Neuron (in vitro differentiated cells): ENCODE measurements at regions not wholly inside any gene's neighbourhood (a gene's known extent, or its start where the extent isn't known, plus 50 kb on each side); places are given as distances from the start of the nearest gene placed in this dataset.

Source experiments
- H2AFZ ChIP-seq: one replicate; pipeline ENCODE4 v1.6.1; 2013; ENCODE audit warnings: low read depth, mild to moderate bottlenecking, inconsistent platforms, low read length, moderate library complexity
- H3K27me3 ChIP-seq: one replicate; pipeline ENCODE4 v1.6.1; 2013; ENCODE audit warnings: low read length; ENCODE audit not compliant: insufficient read depth
- H3K36me3 ChIP-seq: one replicate; pipeline ENCODE4 v1.6.1; 2013; ENCODE audit warnings: low read length; ENCODE audit not compliant: insufficient read depth
- H3K4me1 ChIP-seq: one replicate; pipeline ENCODE4 v1.6.1; 2013; ENCODE audit warnings: low read length; ENCODE audit not compliant: insufficient read depth
- H3K4me3 ChIP-seq: 2 replicates; pipeline ENCODE4 v1.5.1; 2013; ENCODE audit warnings: mild to moderate bottlenecking, low read length, moderate library complexity
- H3K9me3 ChIP-seq: one replicate; pipeline ENCODE4 v1.6.1; 2013; ENCODE audit warnings: low read length

DNA sequence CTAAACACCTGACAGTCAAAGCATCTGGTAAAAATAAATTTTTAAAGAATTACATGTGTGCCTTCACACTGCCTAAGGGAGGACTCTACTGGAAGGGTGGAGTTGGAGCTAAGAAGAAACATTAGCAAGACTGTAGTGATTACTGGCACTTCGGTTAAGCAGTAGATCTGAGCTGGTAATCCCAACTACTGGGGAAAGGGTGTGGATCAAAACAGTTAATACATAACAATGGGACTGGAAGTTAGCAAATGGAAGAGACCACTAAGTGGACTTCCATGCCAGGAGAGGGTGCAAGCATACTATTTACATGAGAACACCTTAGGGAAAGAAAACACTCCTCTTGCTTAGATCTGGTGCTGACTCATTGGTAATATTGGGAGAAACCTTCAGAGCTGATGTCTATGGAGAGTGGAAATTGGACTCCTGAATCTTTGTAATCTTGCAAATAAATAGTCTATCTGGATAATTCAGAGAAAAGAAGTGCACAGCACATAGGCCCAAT, 519.6 kb upstream of the LINC00305 start:
- Histone ChIP-seq H3K9me3 (no peaks in the 10 kb centered on the region), H3K4me1 (no peaks in the 10 kb centered on the region), H3K4me3 (no peak overlapping the region), H3K36me3 (no peaks in the 10 kb centered on the region), H3K27me3 (no peaks in the 10 kb centered on the region), H2AFZ (no peak overlapping the region)

DNA sequence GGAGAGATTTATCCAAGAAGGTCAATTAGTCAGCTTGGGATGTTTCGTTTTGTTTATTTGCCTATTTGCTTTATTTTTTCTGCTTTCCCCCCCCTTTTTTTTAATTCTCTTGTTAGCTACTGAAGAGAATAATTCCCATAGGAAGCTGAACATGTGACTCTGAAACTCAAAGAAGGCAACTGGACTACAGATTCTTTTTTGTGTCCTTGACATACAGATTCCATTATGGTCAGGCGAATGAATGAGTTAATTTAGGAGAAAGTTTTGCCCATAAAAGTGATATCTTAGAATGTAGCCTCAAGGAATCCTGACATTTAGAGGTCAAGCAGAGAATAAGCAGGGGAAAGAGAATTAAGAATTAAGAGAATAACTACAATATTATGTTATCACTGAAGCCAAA, 514.2 kb upstream of the LINC00305 start:
- Histone ChIP-seq H3K4me1 (no peaks in the 10 kb centered on the region), H3K9me3 (no peaks in the 10 kb centered on the region), H3K27me3 (no peaks in the 10 kb centered on the region), H2AFZ (no peak overlapping the region), H3K4me3 (no peak overlapping the region), H3K36me3 (no peaks in the 10 kb centered on the region)

DNA sequence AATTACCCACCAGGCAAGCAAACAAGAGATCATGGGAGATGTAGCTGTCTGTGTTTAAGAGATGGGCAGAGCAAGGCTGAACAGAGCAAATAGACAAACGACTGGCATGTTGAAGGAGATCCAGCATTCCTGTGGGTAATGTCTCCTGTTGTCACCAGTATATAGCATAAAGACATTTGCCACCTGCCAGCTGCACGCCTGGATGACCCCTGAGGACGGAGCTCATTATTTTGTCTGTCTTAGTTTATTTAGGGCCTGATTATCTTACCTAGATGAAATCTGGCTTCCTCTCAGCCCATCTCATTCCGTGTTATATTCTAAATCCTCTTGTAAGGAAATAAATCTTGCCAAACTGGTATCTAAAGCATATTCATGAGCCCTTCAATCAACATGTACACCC, 510.3 kb upstream of the LINC00305 start:
- Histone ChIP-seq H3K27me3 (no peaks in the 10 kb centered on the region), H3K9me3 (no peaks in the 10 kb centered on the region), H3K36me3 (no peaks in the 10 kb centered on the region), H2AFZ (no peak overlapping the region), H3K4me3 (no peak overlapping the region), H3K4me1 (no peaks in the 10 kb centered on the region)

DNA sequence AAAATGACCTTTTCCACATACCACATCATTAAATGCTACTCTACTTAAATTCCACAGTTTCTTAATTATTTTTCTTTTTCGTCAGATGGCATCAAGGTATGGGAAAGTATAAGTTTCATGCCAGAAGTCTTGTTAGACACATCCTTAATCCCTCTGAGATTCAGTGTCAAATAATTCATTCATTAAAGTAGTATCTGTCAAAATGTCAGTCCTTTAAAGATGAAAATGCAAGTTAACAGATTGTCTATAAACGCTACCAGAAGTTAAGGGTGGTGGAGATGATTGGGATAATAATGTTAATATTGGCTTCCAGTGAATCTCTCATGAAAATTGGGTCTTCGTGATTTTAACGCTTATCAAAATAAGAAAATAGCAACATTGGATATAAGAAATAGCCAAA, 504.2 kb upstream of the LINC00305 start:
- no peaks in the 10 kb centered on the region for H3K36me3 ChIP-seq
- no peaks in the 10 kb centered on the region for H3K9me3 ChIP-seq
- H3K4me1 ChIP-seq, result no peaks in the 10 kb centered on the region

DNA sequence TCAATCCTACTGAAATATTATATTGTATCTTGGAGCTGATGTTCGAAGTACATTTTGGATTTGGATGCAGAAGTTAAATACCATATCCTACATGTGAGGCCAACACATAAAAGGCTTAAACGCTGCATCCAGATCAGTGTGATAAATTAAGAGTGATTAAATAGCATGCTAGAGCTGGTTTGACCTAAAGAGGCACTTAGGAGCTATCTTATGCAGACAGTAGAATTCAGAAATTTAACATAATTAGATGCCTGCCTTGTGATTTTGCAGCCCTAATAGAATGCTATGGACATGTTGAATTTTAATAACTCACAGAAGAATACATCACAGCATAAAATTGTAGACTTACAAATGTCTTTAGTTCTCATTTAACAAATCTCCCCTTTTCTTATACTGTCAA, 501.2 kb upstream of the LINC00305 start:
- H3K9me3 ChIP-seq, result no peaks in the 10 kb centered on the region
- H3K36me3 ChIP-seq, result no peaks in the 10 kb centered on the region
- no peaks in the 10 kb centered on the region for H3K27me3 ChIP-seq
- no peak overlapping the region for H2AFZ ChIP-seq
- no peaks in the 10 kb centered on the region for H3K4me1 ChIP-seq
- H3K4me3 ChIP-seq, result no peak overlapping the region

More for the DNA sequence above, 504.2 kb upstream of the LINC00305 start:
- Histone ChIP-seq H3K27me3 (no peaks in the 10 kb centered on the region), H2AFZ (no peak overlapping the region), H3K4me3 (no peak overlapping the region)

DNA sequence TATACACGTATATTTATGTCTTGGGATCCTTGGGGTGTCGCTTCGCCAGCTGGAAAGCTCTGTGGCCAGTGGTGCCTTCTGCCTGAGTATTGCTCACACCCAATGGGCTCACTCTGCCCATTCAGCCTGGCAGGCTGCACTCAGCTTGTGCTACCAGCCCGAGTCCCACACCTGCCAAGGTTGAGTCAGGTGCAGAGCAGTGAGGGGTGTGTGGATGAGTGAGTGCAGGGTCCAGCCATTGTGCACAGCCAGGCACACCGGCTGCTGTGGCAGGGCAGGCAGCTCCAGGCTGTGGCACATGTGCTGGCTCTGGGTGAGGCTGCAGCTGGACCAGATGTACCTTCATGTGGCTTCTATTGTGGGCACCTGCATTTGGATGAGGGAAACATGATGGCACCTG, 496.9 kb upstream of the LINC00305 start:
- H3K4me3 ChIP-seq, result no peak overlapping the region
- H2AFZ ChIP-seq, result no peak overlapping the region
- H3K4me1 ChIP-seq, result no peaks in the 10 kb centered on the region

DNA sequence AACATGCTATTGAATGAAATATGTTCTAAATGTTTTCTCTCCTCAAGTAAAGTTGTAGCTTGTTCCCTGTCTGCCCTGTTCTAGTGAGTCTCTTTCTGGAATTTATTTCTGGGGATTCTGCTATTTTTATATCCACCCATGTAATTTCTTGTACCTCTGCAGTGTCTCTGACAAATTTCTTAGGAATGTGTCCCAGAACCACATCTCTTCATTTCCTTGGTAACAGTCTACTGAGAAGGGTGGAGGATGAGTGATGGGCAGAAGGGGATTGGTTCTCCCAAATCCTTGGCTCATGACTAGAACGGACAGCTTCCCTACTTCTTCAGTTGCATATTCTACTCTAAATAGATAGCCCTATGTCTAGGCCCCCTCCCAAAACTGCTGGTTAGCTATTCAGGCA, 490.6 kb upstream of the LINC00305 start:
- Histone ChIP-seq H2AFZ (no peak overlapping the region), H3K4me3 (no peak overlapping the region), H3K9me3 (no peaks in the 10 kb centered on the region), H3K4me1 (no peaks in the 10 kb centered on the region), H3K27me3 (no peaks in the 10 kb centered on the region), H3K36me3 (no peaks in the 10 kb centered on the region)

More for the DNA sequence above, 496.9 kb upstream of the LINC00305 start:
- H3K9me3 ChIP-seq, result no peaks in the 10 kb centered on the region
- H3K27me3 ChIP-seq, result no peaks in the 10 kb centered on the region
- no peaks in the 10 kb centered on the region for H3K36me3 ChIP-seq

DNA sequence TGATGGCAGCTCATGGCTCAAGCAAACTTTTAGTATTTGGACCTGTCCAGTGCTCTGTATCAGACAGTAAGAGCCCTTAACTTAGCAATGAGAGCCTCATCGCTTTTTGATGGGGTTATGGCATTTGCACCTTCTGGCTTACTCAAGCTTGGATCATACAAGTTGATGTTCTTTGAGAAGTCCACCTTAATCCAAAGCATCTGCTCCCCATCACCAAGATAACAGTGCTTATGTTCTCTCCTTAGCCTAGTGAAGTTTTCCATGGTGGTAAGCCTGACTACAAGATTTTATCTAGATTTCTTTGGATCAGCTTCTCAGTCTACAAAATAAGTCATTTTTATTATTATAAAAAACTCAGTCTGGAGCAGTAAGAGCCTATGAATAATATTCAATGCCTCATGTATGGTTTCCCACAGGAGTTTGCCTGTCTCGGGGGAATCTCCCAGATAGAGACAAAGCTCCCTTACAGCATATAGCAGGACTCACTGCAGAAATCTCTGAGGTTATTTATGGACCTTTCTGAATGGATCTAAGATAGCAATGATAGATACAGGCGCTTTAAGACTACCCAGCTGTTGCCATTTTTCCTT, 472.2 kb upstream of the LINC00305 start:
- Histone ChIP-seq H3K36me3 (no peaks in the 10 kb centered on the region), H3K9me3 (no peaks in the 10 kb centered on the region), H3K4me1 (no peaks in the 10 kb centered on the region), H3K27me3 (no peaks in the 10 kb centered on the region), H2AFZ (no peak overlapping the region), H3K4me3 (no peak overlapping the region)

DNA sequence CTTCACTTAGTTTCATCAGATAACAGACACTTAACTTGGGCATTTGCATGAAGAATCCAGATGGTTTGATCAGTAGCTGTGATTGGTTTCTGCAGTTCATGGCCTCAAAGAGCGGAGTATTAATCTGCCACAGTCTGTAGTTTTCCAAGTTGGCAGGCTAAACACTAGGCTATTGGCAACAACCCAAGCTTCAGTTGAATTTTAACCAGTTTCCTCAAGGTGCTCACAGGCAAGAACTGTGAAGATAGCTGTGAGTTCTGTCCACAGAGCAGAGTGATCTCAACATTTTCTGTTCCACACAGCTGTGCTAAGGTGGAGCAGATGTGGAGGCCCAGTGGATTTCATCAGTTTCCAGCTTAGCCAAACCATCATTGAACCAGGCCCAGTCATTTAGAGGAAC, 469.5 kb upstream of the LINC00305 start:
- Histone ChIP-seq H3K36me3 (no peaks in the 10 kb centered on the region), H3K4me1 (peaks cover 5% of the 10 kb centered on the region)

DNA sequence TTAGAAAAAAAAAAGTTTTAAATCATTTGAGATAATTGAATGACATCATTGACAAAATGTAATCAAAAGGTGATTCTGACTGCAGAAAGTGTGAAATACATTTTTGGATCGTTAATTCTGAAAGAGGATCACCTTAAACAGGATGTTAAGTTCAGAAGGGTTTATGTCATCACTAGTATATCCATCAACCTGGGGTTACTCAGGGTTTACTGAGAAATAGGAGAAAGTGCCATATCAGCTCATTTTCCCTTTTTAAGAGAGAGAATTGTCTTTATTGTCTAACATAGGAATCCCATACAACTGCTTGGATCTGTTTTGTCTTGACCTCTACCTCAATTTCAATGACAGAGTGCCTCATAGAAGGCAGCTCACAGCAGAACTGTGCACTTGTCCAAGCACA, 466.1 kb upstream of the LINC00305 start:
- H2AFZ ChIP-seq, result no peak overlapping the region
- no peaks in the 10 kb centered on the region for H3K9me3 ChIP-seq
- no peaks in the 10 kb centered on the region for H3K36me3 ChIP-seq
- peaks cover 5% of the 10 kb centered on the region for H3K4me1 ChIP-seq
- H3K27me3 ChIP-seq, result no peaks in the 10 kb centered on the region
- no peak overlapping the region for H3K4me3 ChIP-seq

More for the DNA sequence above, 469.5 kb upstream of the LINC00305 start:
- no peaks in the 10 kb centered on the region for H3K27me3 ChIP-seq
- H3K4me3 ChIP-seq, result no peak overlapping the region
- no peaks in the 10 kb centered on the region for H3K9me3 ChIP-seq
- no peak overlapping the region for H2AFZ ChIP-seq

DNA sequence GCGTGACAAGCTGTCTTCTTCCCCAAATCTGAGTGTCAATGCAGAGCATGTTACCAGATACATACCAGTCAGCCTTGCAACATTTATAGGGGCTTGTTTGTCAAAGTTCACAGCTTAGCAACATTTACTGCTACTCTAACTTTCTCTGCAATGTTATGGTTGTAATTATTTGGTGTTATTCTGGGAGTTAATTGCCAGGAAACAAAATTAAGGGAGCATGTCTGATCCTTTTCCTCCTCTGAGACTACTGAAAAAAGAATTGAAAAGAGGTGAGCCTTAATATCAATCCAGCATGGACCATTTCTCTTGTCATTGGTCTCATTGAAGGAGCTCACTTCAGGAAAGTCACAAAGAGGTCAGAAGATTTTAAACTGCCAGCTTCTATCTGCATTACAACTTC, 465.6 kb upstream of the LINC00305 start:
- Histone ChIP-seq H3K4me3 (no peak overlapping the region), H2AFZ (no peak overlapping the region), H3K27me3 (no peaks in the 10 kb centered on the region), H3K4me1 (peaks cover 5% of the 10 kb centered on the region), H3K9me3 (no peaks in the 10 kb centered on the region), H3K36me3 (no peaks in the 10 kb centered on the region)

DNA sequence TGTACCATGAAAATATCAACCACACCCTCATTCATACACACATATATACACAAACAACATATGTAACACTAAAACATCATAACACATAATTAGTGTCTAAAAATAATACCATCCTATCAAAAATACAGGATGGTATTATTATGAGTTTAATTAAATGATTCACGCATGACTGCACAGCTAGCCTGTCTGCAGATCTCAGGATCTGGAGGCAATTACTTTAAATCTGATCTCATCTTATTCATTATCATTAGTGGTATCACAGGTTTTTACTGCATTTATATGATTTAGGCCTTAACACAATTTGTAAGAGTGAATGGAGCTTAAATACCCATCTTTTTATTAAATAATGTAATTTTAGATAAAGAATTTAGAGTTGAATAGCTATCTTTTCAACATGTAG, 443.4 kb upstream of the LINC00305 start:
- no peaks in the 10 kb centered on the region for H3K9me3 ChIP-seq

DNA sequence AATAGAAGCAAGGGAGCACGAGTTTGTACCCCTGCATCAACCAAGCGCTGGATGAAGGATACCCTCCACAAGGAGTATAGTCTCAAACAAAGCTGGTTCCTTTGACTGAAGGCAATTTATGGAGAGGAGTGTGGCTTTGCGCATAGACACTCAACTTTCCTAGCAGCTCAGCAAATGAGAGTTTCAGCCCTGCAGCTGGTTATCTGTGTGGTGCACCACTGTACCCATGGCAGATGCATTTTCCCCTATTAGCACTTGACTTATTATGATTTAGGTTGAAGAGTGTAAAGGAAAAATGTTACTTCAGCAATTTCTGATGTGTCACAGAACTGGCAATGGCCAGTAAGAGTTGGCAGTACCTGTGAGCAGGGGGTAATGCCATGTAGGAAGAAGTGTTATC, 440.1 kb upstream of the LINC00305 start:
- Histone ChIP-seq H3K4me3 (no peak overlapping the region), H3K36me3 (no peaks in the 10 kb centered on the region), H3K27me3 (no peaks in the 10 kb centered on the region), H3K4me1 (no peaks in the 10 kb centered on the region), H3K9me3 (no peaks in the 10 kb centered on the region), H2AFZ (no peak overlapping the region)

More for the DNA sequence above, 443.4 kb upstream of the LINC00305 start:
- Histone ChIP-seq H3K4me1 (no peaks in the 10 kb centered on the region), H2AFZ (no peak overlapping the region), H3K27me3 (no peaks in the 10 kb centered on the region), H3K36me3 (no peaks in the 10 kb centered on the region), H3K4me3 (no peak overlapping the region)

DNA sequence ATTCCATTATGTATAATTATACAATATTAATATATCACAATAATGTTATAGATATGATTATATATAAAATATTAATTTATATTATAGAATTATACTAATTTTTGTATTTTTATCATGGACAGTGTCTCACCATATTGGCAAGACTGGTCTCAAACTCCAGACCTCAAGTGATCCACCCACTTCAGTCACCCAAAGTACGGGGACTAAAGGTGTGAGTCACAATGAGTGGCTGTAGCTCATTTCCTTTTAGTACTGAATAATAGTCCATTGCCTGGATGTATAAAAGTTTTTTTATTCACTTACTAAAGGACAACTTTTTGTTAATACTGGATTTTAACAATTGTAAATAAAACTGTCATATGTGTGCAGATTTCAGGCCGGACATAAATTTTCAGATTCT, 417.6 kb upstream of the LINC00305 start:
- H3K36me3 ChIP-seq, result no peaks in the 10 kb centered on the region
- no peaks in the 10 kb centered on the region for H3K27me3 ChIP-seq
- no peak overlapping the region for H3K4me3 ChIP-seq
- H3K9me3 ChIP-seq, result no peaks in the 10 kb centered on the region
- H2AFZ ChIP-seq, result no peak overlapping the region
- H3K4me1 ChIP-seq, result no peaks in the 10 kb centered on the region
